ENCODE measurements at regions not wholly inside any gene's neighbourhood (a gene's known extent, or its start where the extent isn't known, plus 50 kb on each side); places are given as distances from the start of the nearest gene placed in this dataset.

DNA sequence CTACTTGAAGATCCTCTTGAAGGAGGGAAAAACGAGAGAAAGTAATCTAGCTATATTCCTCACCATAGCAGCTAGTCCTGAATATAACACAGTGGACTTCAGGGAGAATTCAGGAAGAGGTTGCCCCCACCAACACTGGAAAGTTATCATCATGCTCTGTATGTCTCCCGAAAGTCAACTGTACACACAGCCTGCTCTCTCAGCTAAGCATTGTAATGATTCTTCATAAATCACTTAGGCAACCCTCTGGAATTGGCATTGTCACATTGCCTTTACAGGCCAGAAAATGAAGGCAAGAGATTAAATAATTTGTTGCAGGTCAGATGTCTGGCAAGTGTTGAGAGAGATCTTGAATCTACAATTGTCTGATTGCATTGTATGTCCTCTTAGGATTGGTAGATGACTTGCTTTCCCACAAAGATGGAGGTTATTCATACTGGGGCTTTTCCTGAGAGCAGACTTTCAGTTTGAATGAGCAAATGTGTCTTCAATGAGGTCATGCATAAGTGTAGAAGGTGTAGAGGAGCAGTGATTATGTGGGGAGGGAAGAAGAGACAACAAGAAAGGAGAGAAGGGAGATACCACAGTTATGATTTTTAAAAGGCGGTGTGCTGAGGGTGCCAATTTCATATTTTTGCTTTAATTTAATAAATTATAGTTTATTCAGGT lies 667.2 kb downstream of the DCDC2C start:
- TF ChIP-seq, protein P1, sequence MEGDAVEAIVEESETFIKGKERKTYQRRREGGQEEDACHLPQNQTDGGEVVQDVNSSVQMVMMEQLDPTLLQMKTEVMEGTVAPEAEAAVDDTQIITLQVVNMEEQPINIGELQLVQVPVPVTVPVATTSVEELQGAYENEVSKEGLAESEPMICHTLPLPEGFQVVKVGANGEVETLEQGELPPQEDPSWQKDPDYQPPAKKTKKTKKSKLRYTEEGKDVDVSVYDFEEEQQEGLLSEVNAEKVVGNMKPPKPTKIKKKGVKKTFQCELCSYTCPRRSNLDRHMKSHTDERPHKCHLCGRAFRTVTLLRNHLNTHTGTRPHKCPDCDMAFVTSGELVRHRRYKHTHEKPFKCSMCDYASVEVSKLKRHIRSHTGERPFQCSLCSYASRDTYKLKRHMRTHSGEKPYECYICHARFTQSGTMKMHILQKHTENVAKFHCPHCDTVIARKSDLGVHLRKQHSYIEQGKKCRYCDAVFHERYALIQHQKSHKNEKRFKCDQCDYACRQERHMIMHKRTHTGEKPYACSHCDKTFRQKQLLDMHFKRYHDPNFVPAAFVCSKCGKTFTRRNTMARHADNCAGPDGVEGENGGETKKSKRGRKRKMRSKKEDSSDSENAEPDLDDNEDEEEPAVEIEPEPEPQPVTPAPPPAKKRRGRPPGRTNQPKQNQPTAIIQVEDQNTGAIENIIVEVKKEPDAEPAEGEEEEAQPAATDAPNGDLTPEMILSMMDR (IDR thresholded peaks at IDR 0.05) = no peak
- no peak for TF ChIP-seq POLR2AphosphoS5 (IDR thresholded peaks at IDR 0.05)

Measured in breast epithelium (tissue), 3 donors.